H1 (cell line): ENCODE measurements at regions not wholly inside any gene's neighbourhood (a gene's known extent, or its start where the extent isn't known, plus 50 kb on each side); places are given as distances from the start of the nearest gene placed in this dataset.

Experiments
- CTCF ChIA-PET: fragments of 300-600 bp; sonication (Branson Sonifier 250); formaldehyde crosslinking; loops from one replicate; lab custom pipeline; 2021; ENCODE audit not compliant: partially characterized antibody; lab: Charles Lee
- POLR2A ChIA-PET: fragments of 300-600 bp; sonication (Branson Sonifier 250); formaldehyde crosslinking; loops from one replicate; lab custom pipeline; 2021; ENCODE audit warnings: inconsistent platforms; ENCODE audit not compliant: partially characterized antibody; lab: Charles Lee
- DNase-seq, 2 experiments: peaks; one replicate each; pipeline versions ENCODE4 v3.0.0 to v3.0.0-alpha.2; 2010 to 2022; ENCODE audit warnings: low spot score in 2 of 2, low read depth in 1 of 2, mixed read lengths in 1 of 2
- FAIRE-seq: peaks from 2 replicates; lab custom pipeline; 2011; peaks lifted over from hg19 to GRCh38; lab: Jason Lieb, UNC
- H2AFZ ChIP-seq: 2 replicates; pipeline ENCODE4 v1.8.1; 2012; ENCODE audit warnings: low read length, inconsistent platforms
- H2AK5ac ChIP-seq: 2 replicates; pipeline ENCODE4 v1.6.1; 2013; ENCODE audit warnings: low read depth, low read length
- H2BK120ac ChIP-seq: replicated peaks from 2 replicates; pipeline ENCODE3; 2013; ENCODE audit warnings: low read depth, low read length, inconsistent platforms
- H2BK12ac ChIP-seq: 2 replicates; pipeline ENCODE4 v1.6.1; 2013; ENCODE audit warnings: low read depth, low read length
- H2BK15ac ChIP-seq: 2 replicates; pipeline ENCODE4 v1.6.1; 2013; ENCODE audit warnings: low read length
- H2BK20ac ChIP-seq: 2 replicates; pipeline ENCODE4 v1.6.1; 2013; ENCODE audit warnings: low read length
- H2BK5ac ChIP-seq: 2 replicates; pipeline ENCODE4 v1.6.1; 2013; ENCODE audit warnings: low read depth, low read length
- H3K14ac ChIP-seq: 2 replicates; pipeline ENCODE4 v1.6.1; 2013; ENCODE audit warnings: inconsistent platforms; ENCODE audit not compliant: insufficient read length
- H3K18ac ChIP-seq: 2 replicates; pipeline ENCODE4 v1.6.1; 2013; ENCODE audit warnings: low read length; ENCODE audit errors: extremely low read depth
- H3K23ac ChIP-seq: 2 replicates; pipeline ENCODE4 v1.6.1; 2013; ENCODE audit warnings: inconsistent platforms; ENCODE audit not compliant: insufficient read length
- H3K23me2 ChIP-seq: 2 replicates; pipeline ENCODE4 v1.6.1; 2013; ENCODE audit warnings: low read depth, low read length
- H3K27ac ChIP-seq: 2 replicates; pipeline ENCODE4 v1.6.1; 2011; ENCODE audit warnings: low read depth, low read length, inconsistent platforms
- H3K27me3 ChIP-seq, 4 experiments: replicated peaks in 1 of 4; 1 replicate in 1 of 4; 2 replicates in 3 of 4; pipeline versions ENCODE4 v1.6.1 to v1.8.1; 2011 to 2013; ENCODE audit warnings: low read length in 3 of 4, mild to moderate bottlenecking in 3 of 4, inconsistent platforms in 2 of 4, mixed read lengths in 2 of 4, moderate library complexity in 1 of 4; ENCODE audit not compliant: control insufficient read depth in 3 of 4, insufficient read depth in 3 of 4; ENCODE audit errors: extremely low read depth in 1 of 4
- H3K36me3 ChIP-seq, 4 experiments: 2 replicates each; pipeline versions ENCODE4 v1.6.1 to v1.8.1; 2011 to 2013; ENCODE audit warnings: mild to moderate bottlenecking in 4 of 4, low read length in 3 of 4, moderate library complexity in 2 of 4, control low read depth in 1 of 4, inconsistent platforms in 1 of 4; ENCODE audit not compliant: insufficient read depth in 4 of 4, control insufficient read depth in 2 of 4
- H3K4ac ChIP-seq: replicated peaks from 2 replicates; pipeline ENCODE3; 2013; ENCODE audit warnings: low read length, low read depth, mixed read lengths, inconsistent platforms; ENCODE audit not compliant: insufficient read length
- H3K4me1 ChIP-seq, 4 experiments: replicated peaks in 1 of 4; 1 replicate in 1 of 4; 2 replicates in 3 of 4; pipeline versions ENCODE4 v1.6.1 to v1.8.1; 2011 to 2013; ENCODE audit warnings: low read length in 3 of 4, inconsistent platforms in 2 of 4, mixed read lengths in 1 of 4; ENCODE audit not compliant: insufficient read depth in 4 of 4, control insufficient read depth in 3 of 4
- H3K4me2 ChIP-seq, 2 experiments: 2 replicates each; pipeline versions ENCODE4 v1.6.1 to v1.8.1; 2011 to 2013; ENCODE audit warnings: low read depth in 2 of 2, low read length in 2 of 2, control low read depth in 1 of 2, inconsistent platforms in 1 of 2, mild to moderate bottlenecking in 1 of 2; ENCODE audit not compliant: insufficient read depth in 1 of 2
- H3K4me3 ChIP-seq, 4 experiments: fragments of 200-600, 300-600 bp in 1 of 4; sonication (generic), shearing (Covaris generic), sonication (Bioruptor Twin) in 1 of 4; 2 replicates each; pipeline versions ENCODE4 v1.5.1 to v1.8.1; 2011 to 2016; ENCODE audit warnings: low read length in 4 of 4, low read depth in 3 of 4, control low read depth in 2 of 4, inconsistent platforms in 2 of 4, mild to moderate bottlenecking in 2 of 4, mixed read lengths in 1 of 4, moderate library complexity in 1 of 4; ENCODE audit not compliant: insufficient read depth in 2 of 4; ENCODE audit errors: extremely low read depth in 1 of 4
- H3K56ac ChIP-seq: replicated peaks from 2 replicates; pipeline ENCODE3; 2013; ENCODE audit warnings: low read depth, mild to moderate bottlenecking, mixed read lengths, low read length, inconsistent platforms; ENCODE audit not compliant: insufficient read length
- H3K79me1 ChIP-seq: 2 replicates; pipeline ENCODE4 v1.6.1; 2013; ENCODE audit warnings: low read depth, low read length, control low read depth
- H3K79me2 ChIP-seq, 2 experiments: 2 replicates each; pipeline versions ENCODE4 v1.6.1 to v1.8.1; 2012 to 2013; ENCODE audit warnings: low read length in 2 of 2, mild to moderate bottlenecking in 2 of 2, inconsistent platforms in 1 of 2; ENCODE audit not compliant: insufficient read depth in 2 of 2, control insufficient read depth in 1 of 2
- H3K9ac ChIP-seq, 4 experiments: replicated peaks in 1 of 4; 1 replicate in 1 of 4; 2 replicates in 3 of 4; pipeline versions ENCODE4 v1.6.1 to v1.8.1; 2011 to 2013; ENCODE audit warnings: low read depth in 3 of 4, low read length in 3 of 4, control low read depth in 2 of 4, mild to moderate bottlenecking in 2 of 4, moderate library complexity in 2 of 4, inconsistent platforms in 1 of 4; ENCODE audit errors: extremely low read depth in 1 of 4
- H3K9me3 ChIP-seq, 2 experiments: 2 replicates each; pipeline versions ENCODE4 v1.6.1 to v1.8.1; 2012 to 2013; ENCODE audit warnings: mild to moderate bottlenecking in 2 of 2, moderate library complexity in 2 of 2, control low read depth in 1 of 2, inconsistent platforms in 1 of 2, low read depth in 1 of 2, low read length in 1 of 2, mixed read lengths in 1 of 2; ENCODE audit not compliant: insufficient read depth in 2 of 2
- H4K20me1 ChIP-seq, 2 experiments: replicated peaks in 1 of 2; 2 replicates each; pipeline versions ENCODE3 to v1.8.1; 2011 to 2013; ENCODE audit warnings: inconsistent platforms in 2 of 2, low read length in 2 of 2, mild to moderate bottlenecking in 1 of 2; ENCODE audit not compliant: insufficient read depth in 2 of 2, control insufficient read depth in 1 of 2
- H4K5ac ChIP-seq: 2 replicates; pipeline ENCODE4 v1.6.1; 2013; ENCODE audit warnings: low read length, low read depth, mixed read lengths, inconsistent platforms; ENCODE audit not compliant: insufficient read length
- H4K8ac ChIP-seq: 2 replicates; pipeline ENCODE4 v1.8.0; 2013; ENCODE audit warnings: mild to moderate bottlenecking, moderate library complexity, low read length, inconsistent platforms; ENCODE audit not compliant: insufficient read depth; ENCODE audit errors: extremely low read depth
- H4K91ac ChIP-seq: replicated peaks from 2 replicates; pipeline ENCODE3; 2013; ENCODE audit warnings: low read length, mixed read lengths, inconsistent platforms; ENCODE audit not compliant: insufficient read length
- BRCA1 ChIP-seq: IDR thresholded peaks from 2 replicates; pipeline ENCODE4 v1.6.1; 2012; ENCODE audit warnings: low read depth, low read length, improper control_type of control experiment
- CHD1 ChIP-seq: IDR thresholded peaks from 2 replicates; pipeline ENCODE4 v1.6.1; 2012; ENCODE audit warnings: low read depth, low read length, improper control_type of control experiment
- CREB1 ChIP-seq: IDR thresholded peaks from 2 replicates; pipeline ENCODE4 v1.6.1; 2012; ENCODE audit warnings: inconsistent platforms
- CTBP2 ChIP-seq: IDR thresholded peaks from 2 replicates; pipeline ENCODE4 v1.7.0; 2011; ENCODE audit warnings: borderline replicate concordance, mild to moderate bottlenecking, moderate library complexity, mixed read lengths, low read length; ENCODE audit not compliant: insufficient read depth, insufficient read length
- EGR1 ChIP-seq: IDR thresholded peaks from 2 replicates; pipeline ENCODE4 v1.6.1; 2011; ENCODE audit warnings: low read depth, low read length, borderline replicate concordance
- HDAC6 ChIP-seq: IDR thresholded peaks from one replicate; pipeline ENCODE4 v1.7.1; 2012; ENCODE audit warnings: low read depth, mild to moderate bottlenecking, inconsistent platforms, low read length, moderate library complexity
- JUND ChIP-seq: IDR thresholded peaks from 2 replicates; pipeline ENCODE4 v1.6.1; 2011; ENCODE audit warnings: mild to moderate bottlenecking, improper control_type of control experiment, low read length
- KDM4A ChIP-seq: IDR thresholded peaks from one replicate; pipeline ENCODE4 v1.7.1; 2012; ENCODE audit warnings: low read depth, mild to moderate bottlenecking, moderate library complexity, low read length, inconsistent platforms; ENCODE audit not compliant: severe bottlenecking
- MAFK ChIP-seq: IDR thresholded peaks from 2 replicates; pipeline ENCODE4 v1.6.1; 2012; ENCODE audit warnings: low read depth, mild to moderate bottlenecking, improper control_type of control experiment, low read length
- RAD21 ChIP-seq, 2 experiments: IDR thresholded peaks in 1 of 2; conservative IDR thresholded peaks in 1 of 2; 2 replicates each; pipeline ENCODE4 v1.6.1; 2011; ENCODE audit warnings: low read depth in 2 of 2, low read length in 2 of 2, improper control_type of control experiment in 1 of 2, inconsistent platforms in 1 of 2, mild to moderate bottlenecking in 1 of 2, moderate library complexity in 1 of 2
- RXRA ChIP-seq: IDR thresholded peaks from 2 replicates; pipeline ENCODE4 v1.6.1; 2011; ENCODE audit warnings: low read depth, mild to moderate bottlenecking, low read length, moderate library complexity; ENCODE audit not compliant: insufficient read depth
- SP1 ChIP-seq: IDR thresholded peaks from 2 replicates; pipeline ENCODE4 v1.6.1; 2011; ENCODE audit warnings: low read depth, low read length
- SRF ChIP-seq: IDR thresholded peaks from 2 replicates; pipeline ENCODE4 v1.6.1; 2011; ENCODE audit warnings: mild to moderate bottlenecking, low read depth, low read length, moderate library complexity
- TBP ChIP-seq: IDR thresholded peaks from 2 replicates; pipeline ENCODE4 v1.6.1; 2011; ENCODE audit warnings: low read depth, low read length, improper control_type of control experiment
- TEAD4 ChIP-seq: IDR thresholded peaks from 2 replicates; pipeline ENCODE4 v1.6.1; 2012; ENCODE audit warnings: low read depth, low read length, inconsistent platforms, mixed read lengths
- WGBS, 2 experiments: shearing (Covaris generic) in 1 of 2; methylation state at CpG; one replicate each; pipeline versions ENCODE4 v1.1.6 to v1.1.7; 2013 to 2015; ENCODE audit warnings: low lambda C conversion rate in 2 of 2, mixed read lengths in 2 of 2, inconsistent platforms in 1 of 2, low coverage in 1 of 2, missing lambda C conversion rate in 1 of 2; ENCODE audit not compliant: insufficient replicate concordance in 2 of 2, insufficient coverage in 1 of 2, insufficient read length in 1 of 2; ENCODE audit errors: extremely low coverage in 1 of 2, missing lambda C conversion rate in 1 of 2; 5-methylcytosine and 5-hydroxymethylcytosine counted together
- TF ChIP-seq, protein P1 (sequence below): IDR thresholded peaks from 2 replicates; pipeline ENCODE4 v1.6.1; 2011; ENCODE audit warnings: low read depth, mild to moderate bottlenecking, low read length; ENCODE audit not compliant: insufficient read depth

DNA sequence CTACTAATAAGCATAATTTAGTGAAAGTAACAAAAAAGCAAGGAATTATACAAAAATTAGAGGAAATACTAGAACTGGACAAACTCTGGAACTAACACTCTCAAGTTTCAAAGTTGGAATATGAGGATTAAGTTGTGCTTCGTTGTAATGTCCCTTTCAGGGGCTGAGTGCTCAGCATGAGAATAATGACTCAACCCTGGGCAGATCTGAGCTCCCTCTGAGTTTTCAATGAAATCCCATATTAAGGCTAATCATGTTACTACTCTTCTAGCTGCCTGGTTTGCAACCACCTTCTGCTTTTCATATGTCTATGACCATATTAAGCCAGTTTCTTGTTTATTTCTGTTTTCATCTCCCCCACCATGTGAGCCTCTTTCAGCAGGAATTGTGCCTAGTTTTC is 274.9 kb upstream of the LRRTM4 start:
- Histone ChIP-seq H3K18ac (no peak overlapping the region), H3K79me2 (no peaks in the 10 kb centered on the region), H3K4me3 (no peak overlapping the region), H3K9me3 (no peaks in the 10 kb centered on the region), H2BK15ac (no peak overlapping the region), H2AFZ (no peak overlapping the region), H4K8ac (no peak overlapping the region), H2BK12ac (no peak overlapping the region), H3K4ac (no peak overlapping the region), H3K23me2 (no peaks in the 10 kb centered on the region), H3K36me3 (no peaks in the 10 kb centered on the region), H3K23ac (no peak overlapping the region), H2BK120ac (no peak overlapping the region), H3K9ac (no peak overlapping the region), H3K14ac (no peak overlapping the region), H3K27me3 (no peaks in the 10 kb centered on the region), H3K4me2 (no peak overlapping the region), H3K56ac (no peak overlapping the region), H2BK20ac (no peak overlapping the region), H4K5ac (no peak overlapping the region), H2AK5ac (no peak overlapping the region), H3K79me1 (no peaks in the 10 kb centered on the region), H3K4me1 (peaks cover 0 to 4% (median 0%) of the 10 kb centered on the region in 4 experiments; a peak in 3 of 7 replicates), H4K91ac (no peak overlapping the region), H2BK5ac (no peak overlapping the region), H4K20me1 (no peaks in the 10 kb centered on the region), H3K27ac (no peak overlapping the region)
- DNase-seq: no peak
- ChIA-PET POLR2A (no interaction called here), CTCF (no interaction called here)
- 47% methylated on average over 1 of the region's 1 CpG; no CpG with 5 or more reads in 1 of the 2 experiments for WGBS, 2 experiments
- FAIRE-seq: no peak
- no peak for TF ChIP-seq SRF
- no peak for TF ChIP-seq TEAD4
- no peak for TF ChIP-seq EGR1
- TF ChIP-seq TBP: no peak
- TF ChIP-seq KDM4A: no peak
- TF ChIP-seq BRCA1: no peak
- no peak for TF ChIP-seq CHD1
- TF ChIP-seq HDAC6: no peak
- no peak for TF ChIP-seq SP1
- TF ChIP-seq JUND: no peak
- no peak for TF ChIP-seq CREB1
- TF ChIP-seq MAFK: no peak
- no peak for TF ChIP-seq RAD21 (IDR thresholded peaks at IDR 0.05 in 1 of 2, conservative IDR thresholded peaks at IDR 0.05 in 1 of 2; ENCODE audit: low read depth in 2 of 2, low read length in 2 of 2)
- TF ChIP-seq, protein P1, sequence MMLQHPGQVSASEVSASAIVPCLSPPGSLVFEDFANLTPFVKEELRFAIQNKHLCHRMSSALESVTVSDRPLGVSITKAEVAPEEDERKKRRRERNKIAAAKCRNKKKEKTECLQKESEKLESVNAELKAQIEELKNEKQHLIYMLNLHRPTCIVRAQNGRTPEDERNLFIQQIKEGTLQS: no peak
- no peak for TF ChIP-seq RXRA
- no peak for TF ChIP-seq CTBP2
